GM18499 (cell line): ENCODE measurements at regions not wholly inside any gene's neighbourhood (a gene's known extent, or its start where the extent isn't known, plus 50 kb on each side); places are given as distances from the start of the nearest gene placed in this dataset.
"Not testable (repeated sequence)": the region's sequence is repeated elsewhere in the genome, so short reads cannot be mapped to it uniquely, and the experiment has no call there.

Source experiments
- ATAC-seq: cut with Tn5 transposase; IDR thresholded peaks from one replicate; pipeline ENCODE4 v1.9.1; 2021; ENCODE audit warnings: moderate number of reproducible peaks; ENCODE audit not compliant: insufficient read depth, unreplicated experiment

DNA sequence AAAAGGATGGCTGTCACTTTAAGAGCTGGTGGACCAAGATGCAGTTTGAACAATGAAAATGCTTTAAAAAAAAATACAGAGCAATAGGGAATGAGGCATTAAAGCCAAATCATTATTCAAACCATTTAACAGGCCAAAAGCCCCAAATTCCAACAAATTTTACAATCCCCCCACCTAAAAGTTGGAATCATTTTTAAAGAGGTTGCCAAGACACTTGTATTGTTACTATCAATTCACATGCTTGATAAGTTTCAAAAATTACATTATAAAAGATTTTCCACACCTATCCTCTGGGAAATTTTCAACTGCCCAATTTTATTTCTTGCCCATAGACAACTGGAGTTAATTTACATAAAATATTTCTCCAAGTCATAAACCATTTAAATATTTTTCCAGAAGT lies 192.3 kb upstream of the ARHGEF26 start:
- no peak for ATAC-seq

DNA sequence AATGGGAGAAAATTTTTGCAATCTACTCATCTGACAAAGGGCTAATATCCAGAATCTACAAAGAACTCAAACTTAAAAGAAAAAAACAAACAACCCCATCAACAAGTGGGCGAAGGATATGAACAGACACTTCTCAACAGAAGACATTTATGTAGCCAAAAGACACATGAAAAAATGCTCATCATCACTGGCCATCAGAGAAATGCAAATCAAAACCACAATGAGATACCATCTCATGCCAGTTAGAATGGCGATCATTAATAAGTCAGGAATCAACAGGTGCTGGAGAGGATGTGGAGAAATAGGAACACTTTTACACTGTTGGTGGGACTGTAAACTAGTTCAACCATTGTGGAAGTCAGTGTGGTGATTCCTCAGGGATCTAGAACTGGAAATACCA lies 187.7 kb upstream of the ARHGEF26 start:
- ATAC-seq: not testable (repeated sequence)

DNA sequence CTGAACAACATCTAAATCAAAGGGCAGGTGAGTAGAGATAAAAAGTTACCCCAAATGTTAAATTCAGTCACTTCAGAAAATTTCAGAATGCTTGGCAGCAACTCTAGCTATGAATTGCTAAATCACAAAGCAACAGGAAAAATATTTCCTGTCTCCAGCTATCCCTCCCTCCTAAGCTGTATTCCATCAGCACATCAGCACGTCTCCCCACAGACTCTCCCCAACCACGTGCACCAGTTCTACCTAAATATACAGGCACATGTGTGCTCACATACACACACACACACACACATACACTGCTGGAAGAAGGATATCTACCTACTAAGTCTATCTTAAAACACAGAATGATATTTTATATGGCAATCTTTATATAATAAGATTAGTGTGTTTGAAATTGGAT lies 177.1 kb upstream of the ARHGEF26 start:
- no peak for ATAC-seq

DNA sequence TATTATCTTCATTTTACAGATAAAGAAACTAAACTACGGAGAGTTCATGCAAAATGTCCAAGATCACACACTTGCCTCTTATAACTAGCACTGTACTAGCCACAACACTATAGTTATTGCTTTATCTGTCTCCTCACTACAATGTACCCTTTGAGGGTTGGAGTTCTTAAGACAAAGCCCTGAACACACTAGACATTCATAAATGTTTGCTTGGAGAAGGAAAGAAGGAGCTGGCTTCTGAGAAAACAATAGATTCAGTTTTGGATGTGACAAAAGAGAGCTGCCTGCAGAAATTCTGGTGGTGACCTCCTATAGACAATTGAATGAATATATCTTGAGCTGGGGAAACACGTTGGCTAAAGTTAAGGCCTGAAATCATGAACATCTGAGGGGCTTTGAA lies 169.9 kb upstream of the ARHGEF26 start:
- ATAC-seq: no peak

DNA sequence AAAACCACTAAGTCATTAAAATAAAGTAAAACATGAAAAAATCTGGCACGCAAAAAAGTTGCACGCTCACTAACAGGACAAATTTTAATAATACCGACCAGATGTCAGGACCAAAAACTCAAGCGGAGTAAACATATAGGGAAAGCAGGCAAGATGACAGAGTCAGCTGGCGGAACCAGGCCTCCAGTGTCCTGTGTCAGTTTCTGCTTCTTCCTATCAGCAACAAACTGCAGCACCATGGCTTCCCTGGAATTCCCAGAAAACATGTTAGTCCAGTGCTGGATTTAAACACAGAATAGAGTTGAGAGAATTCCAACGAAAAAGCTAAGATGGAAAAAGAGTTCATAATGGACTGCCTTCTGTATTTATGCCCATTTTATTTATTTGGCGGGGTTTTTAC lies 169.1 kb upstream of the ARHGEF26 start:
- ATAC-seq: no peak

DNA sequence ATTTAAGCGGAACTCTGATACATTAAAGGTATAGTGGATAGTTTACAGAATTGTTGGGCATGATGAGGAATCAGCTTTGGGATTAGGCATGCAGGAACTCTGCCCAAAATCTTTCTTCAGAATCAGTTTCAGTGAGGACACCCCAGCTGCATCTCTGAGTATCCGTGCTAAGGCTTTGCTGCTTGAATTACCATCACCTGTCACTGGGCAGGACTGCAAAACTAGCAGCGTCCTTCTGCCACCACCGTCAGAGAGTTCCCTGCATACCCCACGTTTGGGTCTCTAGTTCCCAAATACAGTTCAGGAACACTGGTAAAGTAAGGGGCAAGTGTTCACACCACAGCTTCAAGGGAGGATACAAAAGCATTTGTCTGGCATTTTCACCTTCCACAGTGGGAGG lies 164.6 kb upstream of the ARHGEF26 start:
- ATAC-seq: no peak

DNA sequence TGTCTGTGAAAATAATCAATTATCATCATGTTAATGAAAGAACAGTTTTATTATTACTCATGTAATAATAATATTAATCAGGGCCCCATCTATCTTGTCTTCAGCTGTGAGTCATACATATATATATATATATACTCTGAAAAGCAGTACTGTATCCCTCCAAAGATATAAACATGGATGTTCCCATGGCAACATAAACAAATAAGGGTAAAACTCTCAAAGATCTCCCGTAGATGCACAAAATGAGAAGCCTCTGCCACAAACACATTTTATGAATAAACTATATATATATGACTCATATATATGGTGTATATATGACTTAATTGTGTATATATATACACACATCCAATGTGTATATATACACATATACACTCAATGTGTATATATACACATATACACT lies 163.8 kb upstream of the ARHGEF26 start:
- no peak for ATAC-seq

DNA sequence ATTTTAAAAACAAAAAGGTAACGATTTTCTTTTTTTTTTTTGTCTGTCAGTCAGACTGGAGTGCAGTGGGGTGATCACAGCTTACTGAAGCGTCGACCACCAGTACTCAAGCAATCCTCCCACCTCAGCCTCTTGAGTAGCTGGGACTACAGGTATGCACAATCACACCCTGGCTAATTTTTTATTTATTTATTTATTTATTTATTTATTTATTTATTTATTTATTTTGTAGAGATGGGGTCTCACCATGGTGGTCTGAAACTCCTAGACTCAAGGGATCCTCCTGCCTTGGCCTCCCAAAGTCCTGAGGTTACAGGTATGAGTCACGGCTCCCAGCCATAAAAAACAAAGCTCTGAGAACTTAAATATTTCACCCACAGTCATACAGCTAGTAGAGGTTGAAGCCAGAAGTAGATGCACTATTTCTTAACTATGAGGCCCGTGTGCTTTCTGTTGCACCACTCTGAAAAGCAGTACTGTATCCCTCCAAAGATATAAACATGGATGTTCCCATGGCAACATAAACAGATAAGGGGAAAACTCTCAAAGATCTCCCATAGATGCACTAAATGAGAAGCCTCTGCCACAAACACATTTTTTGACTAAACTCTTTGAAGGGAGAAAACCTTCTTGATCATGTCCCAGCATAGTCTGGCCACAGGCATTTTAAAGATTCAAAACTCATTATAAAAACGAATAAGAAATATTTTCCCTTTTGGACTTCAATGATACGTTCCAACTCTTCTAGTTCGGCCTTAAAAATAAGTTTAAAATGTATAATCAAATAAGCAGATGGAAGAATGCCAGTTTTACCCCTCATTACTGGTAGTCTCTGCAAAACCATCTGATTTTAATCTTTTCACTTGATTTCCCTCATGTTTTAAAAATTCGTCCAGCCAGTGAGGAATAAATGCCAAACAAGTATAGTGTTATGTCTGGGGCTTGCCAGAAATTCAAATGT lies 162.3 kb upstream of the ARHGEF26 start:
- no peak for ATAC-seq

DNA sequence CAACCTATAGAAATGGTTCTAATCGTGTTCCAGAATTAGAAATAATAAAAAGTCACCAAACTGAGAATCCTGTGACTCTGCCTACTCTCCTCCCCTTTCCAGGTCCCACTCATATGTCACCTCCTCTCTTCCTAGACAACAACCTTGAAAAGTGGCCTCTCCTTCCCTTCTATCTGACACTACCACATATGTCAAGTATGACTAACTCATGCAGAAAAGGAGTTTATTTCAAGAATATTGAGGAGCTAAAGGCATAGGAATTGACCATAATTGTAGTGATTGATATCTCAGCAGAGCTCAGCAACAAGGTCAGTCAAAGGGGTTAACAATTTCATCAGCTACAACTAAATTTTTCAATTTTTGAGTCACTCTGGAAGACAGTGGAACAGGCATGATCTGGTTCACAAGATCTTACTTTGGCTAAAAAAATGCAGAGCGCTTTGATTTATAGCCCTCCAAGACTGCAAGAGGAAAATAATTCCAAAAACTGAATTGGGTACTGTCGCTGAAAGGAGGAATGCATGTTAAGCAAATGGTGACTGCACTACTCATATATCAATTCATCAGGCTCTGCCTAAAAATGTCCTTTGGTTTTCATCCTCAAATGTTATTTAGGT lies 160.6 kb upstream of the ARHGEF26 start:
- ATAC-seq: no peak

DNA sequence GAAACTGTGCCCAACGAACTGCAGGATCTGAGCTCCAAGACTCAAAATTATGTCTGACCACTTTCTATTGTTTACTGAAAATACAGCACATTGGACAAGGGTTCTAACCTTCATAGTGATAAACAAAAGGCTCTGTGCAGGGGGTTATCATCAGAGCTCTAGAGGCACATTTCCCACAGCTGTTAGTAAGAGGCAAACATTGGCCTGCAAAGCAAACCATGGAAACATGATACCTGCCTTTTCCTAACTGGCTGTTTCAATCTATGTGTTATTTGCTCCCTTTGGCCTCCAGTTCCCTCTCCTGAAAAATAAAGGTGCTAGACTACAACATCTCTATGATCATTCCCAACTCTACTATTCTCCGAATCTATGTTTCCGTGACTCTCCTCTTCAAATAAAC lies 159.7 kb upstream of the ARHGEF26 start:
- no peak for ATAC-seq

DNA sequence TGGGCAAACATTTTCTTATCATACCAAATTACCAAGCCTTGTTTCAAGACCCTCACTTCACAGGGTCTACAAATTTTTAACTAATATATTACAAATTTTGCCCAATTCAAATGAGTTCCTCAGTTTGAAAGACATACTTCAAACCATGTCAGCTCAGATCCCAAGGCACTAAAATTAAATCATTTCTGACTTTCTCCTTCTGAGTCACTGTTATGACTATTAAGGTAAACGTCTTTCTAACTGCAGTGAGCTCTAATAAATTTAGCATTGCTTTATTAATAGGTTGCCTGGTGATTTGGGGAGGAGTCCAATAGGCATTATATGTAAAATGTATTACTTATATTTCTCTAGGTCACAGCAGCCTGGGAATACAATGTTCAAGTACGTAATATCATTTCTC lies 158.2 kb upstream of the ARHGEF26 start:
- ATAC-seq: no peak

DNA sequence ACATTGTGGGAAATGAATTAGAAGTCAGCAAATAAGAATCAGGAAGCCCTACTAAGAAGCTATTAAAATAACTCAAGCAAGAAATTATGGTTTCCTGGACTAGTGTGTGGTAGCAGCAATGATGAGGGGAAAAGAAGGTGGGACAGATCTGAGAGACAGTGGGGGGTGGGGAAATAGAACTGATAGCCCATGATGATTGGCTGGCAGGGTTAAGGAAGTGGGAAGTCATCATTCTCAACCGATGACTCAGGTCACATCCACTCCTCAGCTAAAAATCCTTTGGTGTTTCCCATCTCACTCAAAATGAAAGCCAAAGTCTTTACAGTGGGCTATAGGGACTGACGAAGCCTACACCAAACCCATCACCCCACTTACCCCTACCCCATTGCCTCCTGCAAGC lies 153.9 kb upstream of the ARHGEF26 start:
- ATAC-seq: no peak

DNA sequence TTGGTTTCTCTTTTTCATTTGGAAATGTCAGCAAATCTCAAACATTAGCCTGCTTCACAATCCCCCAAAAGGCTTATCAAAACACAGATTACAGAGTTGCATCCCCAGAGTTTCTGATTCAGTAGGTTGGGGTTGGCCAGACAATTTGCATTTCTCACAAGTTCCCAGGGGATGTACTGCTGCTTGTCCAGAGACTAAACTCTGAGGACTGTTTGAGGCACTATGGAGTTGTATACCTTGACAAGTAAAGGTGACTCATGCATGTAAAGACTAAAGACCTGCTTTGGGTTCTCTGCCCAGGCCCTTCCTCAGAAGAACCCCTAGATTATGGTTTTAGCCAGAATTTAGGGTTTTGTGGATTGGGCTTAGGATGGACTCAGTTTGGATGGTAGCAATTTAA lies 151.1 kb upstream of the ARHGEF26 start:
- ATAC-seq: peak; percentile 34

DNA sequence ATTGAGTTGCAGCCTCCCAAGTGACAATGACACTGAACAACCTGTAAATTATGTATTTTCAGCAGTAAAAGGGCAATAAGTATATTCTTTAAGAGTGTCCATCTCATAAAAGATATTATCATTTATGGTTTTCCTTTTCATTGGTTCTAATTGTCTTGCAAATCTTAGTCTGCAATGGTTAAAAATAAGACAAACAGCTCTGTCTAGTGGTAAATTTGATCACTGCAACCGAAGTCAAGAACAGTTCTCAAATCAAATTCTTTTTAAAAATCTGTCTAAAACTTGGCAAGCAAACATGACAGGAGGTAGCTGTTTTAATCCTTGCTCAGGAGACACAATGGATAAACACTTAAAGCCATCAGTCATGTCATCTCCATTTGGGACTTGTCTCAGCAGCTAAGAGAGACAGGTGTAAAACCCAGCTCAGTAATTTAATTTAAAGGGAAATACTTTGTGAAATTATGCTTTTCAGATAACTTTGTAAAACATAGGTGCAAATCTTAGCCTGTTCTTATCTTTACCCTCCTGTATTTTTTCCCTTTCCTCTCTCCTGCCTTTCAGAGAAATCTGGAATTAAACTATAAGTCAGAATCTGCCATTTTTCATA lies 150.3 kb upstream of the ARHGEF26 start:
- no peak for ATAC-seq

DNA sequence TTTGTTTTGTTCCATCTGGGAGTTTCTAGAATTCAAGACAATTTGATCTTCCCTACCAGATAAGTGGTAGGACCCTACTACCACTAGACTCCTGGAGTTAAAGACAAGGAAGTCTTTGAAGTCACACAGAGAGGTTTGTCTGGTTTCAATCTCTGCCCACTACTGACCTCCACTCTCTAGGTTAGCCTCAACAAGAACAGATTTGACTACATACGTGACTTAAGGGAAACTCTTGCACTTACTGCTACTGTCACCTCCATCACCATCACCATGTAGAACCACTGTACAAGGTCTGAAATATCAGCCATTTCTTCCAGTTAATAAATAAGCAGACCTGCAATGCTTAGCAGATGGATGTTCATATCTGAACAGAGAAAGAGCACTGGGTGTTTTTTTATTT lies 148.3 kb upstream of the ARHGEF26 start:
- ATAC-seq: peak; percentile 30

DNA sequence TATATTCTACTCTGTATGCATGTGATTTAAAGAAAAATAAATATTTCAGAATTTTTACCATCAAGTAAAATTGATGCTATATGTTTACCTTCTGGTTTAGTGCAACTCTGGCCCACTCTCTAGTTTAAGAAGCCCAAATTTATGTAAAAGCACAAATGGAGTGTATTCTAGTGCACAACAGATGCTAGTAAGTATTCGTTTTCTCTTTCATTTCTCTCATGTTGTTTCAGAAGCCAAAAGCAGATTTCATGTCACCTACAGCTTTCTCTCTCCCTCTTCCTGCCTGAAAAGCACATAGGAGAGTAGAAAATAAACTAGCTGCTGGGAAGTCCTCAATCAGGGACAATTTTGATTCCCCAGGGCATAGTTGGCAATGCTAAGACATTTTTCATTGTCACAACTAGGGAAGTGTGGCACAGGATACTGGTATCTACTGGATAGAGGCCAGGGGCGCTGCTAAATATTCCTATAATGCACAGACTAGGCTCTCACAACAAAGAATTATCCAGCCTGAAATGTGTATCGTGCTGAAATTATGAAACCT lies 147.4 kb upstream of the ARHGEF26 start:
- ATAC-seq: peak; percentile 32

DNA sequence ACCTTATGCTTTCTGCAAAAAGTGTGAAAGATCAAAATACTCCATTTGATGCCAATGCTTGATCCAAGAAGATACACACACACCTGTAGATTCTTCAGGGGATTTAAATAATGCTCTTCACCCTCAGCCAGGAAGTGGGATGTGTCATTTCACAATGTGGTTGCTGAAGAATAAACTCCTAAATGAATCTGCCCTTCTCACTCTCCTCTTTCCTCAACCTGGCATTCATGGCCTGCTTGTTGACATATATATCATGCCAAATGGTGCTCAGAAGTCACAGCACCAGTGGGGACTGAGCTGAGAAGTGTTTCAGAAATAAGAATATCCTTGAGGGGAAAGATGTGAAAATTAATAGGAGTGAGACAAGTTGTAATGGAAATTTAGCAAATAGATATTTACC lies 146.6 kb upstream of the ARHGEF26 start:
- no peak for ATAC-seq

DNA sequence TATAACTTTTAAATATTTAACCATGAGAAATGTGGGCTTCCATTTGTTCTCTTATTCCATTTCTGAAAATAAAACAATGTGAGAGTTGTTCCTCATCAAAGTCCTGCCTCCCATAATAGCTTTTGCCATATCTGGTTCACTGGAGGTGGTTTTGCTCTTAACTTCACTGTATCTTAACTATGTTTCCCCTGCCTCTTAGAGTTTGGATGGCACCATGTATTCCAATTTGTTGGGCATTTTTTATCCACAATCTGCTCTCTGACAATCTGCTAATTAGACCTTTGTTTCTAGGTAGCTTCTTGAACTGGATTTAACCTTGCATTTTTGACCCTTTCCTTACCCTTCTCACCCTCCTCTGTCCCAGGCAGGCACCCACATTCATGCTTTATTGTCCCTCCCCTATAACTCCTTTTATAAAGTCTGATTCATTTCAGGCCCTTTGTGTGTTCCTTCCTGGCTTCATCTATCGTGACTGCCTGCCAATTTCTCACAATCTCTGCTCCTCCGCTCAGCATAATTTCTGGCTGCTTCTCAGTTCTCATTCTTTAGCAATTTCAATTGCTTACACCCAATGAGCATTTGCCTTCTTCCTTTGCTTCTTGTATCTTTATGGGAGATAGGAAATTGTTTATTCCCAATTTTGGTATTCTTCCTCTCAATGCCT lies 144.2 kb upstream of the ARHGEF26 start:
- ATAC-seq: no peak

DNA sequence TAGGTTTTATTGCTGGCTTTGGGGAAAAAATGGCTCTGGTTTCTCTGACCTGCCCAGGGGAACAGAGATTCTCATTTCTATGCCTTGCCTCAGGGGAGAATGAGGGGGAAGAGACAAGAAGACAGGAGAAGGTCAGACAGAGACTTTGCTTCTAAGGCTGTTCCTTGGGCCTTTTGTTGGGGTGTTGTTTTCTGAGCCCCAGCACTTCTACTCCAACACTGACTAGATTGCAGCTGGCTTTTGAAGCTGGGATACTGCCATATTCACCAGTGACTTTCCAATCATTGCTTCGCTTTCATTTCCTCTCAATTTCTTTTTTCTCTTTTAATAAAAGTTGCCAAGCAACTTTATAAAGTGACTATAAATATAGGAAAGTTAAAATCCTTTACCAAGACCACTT lies 143.2 kb upstream of the ARHGEF26 start:
- ATAC-seq: no peak

DNA sequence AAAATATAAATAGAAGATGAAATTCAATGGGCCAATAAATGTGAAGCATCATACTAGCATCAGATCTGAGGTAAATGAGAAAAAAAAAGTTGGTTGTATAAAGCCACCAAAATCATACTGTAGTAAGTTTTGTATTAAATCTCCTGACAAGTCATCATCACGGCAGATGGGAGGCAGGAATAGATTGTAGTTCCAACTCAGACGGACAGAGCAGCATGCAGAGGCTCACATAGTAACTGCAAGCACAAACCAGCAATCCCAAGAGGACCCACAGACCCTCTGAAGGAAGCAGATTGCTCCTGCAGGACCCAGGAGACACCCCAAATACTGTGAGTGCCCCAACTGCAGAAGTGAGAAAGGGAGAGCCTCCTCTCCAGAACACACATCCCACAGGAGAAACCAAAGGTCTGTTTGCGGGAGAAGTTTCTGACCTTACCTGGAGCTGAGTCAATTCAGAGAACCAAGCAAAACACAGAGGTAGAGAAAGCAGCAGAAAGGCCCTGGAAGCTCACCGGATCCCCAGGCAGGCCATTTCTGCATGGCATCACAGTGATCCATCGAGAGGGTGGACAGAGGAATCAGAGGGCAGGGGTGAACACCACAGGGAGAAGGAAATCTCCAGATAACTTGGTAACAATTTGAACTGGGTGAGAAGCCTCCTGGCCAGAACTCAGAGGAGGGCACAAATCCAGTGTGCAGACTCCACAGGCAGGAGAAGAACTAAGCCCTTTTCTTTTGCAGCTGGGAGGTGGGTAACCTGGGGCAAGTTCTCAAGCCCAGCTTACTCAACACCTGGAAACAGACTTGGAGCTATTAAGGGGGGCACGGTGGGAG lies 141.6 kb upstream of the ARHGEF26 start:
- ATAC-seq: no peak
